ENCODE measurements at regions not wholly inside any gene's neighbourhood (a gene's known extent, or its start where the extent isn't known, plus 50 kb on each side); places are given as distances from the start of the nearest gene placed in this dataset.

- no peak overlapping the region for H3K4me3 ChIP-seq (ENCODE audit: low read depth, low read length)
- TF ChIP-seq, protein P1, sequence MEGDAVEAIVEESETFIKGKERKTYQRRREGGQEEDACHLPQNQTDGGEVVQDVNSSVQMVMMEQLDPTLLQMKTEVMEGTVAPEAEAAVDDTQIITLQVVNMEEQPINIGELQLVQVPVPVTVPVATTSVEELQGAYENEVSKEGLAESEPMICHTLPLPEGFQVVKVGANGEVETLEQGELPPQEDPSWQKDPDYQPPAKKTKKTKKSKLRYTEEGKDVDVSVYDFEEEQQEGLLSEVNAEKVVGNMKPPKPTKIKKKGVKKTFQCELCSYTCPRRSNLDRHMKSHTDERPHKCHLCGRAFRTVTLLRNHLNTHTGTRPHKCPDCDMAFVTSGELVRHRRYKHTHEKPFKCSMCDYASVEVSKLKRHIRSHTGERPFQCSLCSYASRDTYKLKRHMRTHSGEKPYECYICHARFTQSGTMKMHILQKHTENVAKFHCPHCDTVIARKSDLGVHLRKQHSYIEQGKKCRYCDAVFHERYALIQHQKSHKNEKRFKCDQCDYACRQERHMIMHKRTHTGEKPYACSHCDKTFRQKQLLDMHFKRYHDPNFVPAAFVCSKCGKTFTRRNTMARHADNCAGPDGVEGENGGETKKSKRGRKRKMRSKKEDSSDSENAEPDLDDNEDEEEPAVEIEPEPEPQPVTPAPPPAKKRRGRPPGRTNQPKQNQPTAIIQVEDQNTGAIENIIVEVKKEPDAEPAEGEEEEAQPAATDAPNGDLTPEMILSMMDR (IDR thresholded peaks at IDR 0.05; ENCODE audit: low read depth, low read length): no peak
Measured at GRCh38 chr17:73720187-73720834, 76.1 kb upstream of the SDK2 start.

- H3K4me3 ChIP-seq (ENCODE audit: low read depth, low read length): no peak overlapping the region
- TF ChIP-seq, protein P1 (IDR thresholded peaks at IDR 0.05; ENCODE audit: low read depth, low read length): no peak
Measured at GRCh38 chr17:73722165-73722564, 77.9 kb upstream of the SDK2 start.

DNA sequence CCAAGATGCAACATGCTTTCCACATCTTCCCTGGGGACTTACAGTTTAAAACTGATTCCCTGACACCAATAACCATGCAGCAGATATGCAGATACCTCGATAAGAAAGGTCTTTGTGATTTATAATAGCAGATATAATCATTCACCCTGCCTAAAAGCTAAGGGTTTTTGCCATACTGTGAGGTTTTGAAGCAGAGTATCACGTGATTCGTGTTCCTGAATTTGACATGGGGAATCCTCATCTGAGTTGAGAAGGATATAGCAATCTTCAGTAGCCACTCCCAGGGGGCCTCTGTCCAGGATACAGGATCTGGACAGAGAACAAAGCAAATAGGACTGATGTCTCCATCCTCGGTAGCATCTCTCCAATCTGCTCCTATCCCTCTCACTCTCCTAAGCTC lies 79.1 kb upstream of the SDK2 start:
- TF ChIP-seq, protein P1 (IDR thresholded peaks at IDR 0.05; ENCODE audit: low read depth, low read length): no peak
- H3K4me3 ChIP-seq (ENCODE audit: low read depth, low read length): no peak overlapping the region

- no peak overlapping the region for H3K4me3 ChIP-seq (ENCODE audit: low read depth, low read length)
- TF ChIP-seq, protein P1 (IDR thresholded peaks at IDR 0.05; ENCODE audit: low read depth, low read length): no peak
Measured at GRCh38 chr17:73724341-73724740, 80.1 kb upstream of the SDK2 start.

- TF ChIP-seq, protein P1 (IDR thresholded peaks at IDR 0.05; ENCODE audit: low read depth, low read length): no peak
- H3K4me3 ChIP-seq (ENCODE audit: low read depth, low read length): no peak overlapping the region
Measured at GRCh38 chr17:73724990-73725389, 80.7 kb upstream of the SDK2 start.

DNA sequence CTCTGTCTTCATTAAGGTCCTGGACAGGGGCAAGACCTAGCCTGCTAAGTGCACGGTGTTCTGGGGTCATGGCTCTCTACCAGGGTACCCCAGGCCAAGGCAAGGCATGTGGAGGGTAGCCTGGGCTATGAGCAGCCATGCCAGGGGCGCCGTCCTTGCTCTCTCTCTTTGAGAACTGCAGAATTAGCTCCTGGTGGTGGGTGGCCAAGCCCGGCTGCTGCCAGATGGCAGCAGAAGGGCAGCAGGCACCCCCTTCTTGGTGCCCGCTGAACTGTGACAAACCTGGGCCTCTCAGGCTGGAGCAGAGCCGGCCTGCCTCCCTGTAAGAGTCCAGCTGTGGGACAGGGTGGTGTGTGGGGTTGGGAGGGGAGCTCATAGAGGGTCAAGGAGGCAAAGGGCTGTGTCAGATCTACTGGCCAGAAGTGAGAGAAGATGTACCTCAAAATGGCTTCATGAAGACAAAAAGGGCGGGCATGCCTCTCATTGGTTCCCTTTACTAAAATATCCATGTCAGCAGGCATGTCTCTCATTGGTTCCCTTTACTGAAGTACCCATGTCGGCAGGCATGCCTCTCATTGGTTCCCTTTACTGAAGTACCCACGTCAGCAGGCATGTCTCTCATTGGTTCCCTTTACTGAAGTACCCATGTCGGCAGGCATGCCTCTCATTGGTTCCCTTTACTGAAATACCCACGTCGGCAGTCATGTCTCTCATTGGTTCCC lies 81.7 kb upstream of the SDK2 start:
- TF ChIP-seq, protein P1 (IDR thresholded peaks at IDR 0.05; ENCODE audit: low read depth, low read length): no peak

GRCh38 chr17:73727941-73728340 lies 83.7 kb upstream of the SDK2 start:
- TF ChIP-seq, protein P1 (IDR thresholded peaks at IDR 0.05; ENCODE audit: low read depth, low read length): no peak
- H3K4me3 ChIP-seq (ENCODE audit: low read depth, low read length): no peak overlapping the region

More for the DNA sequence above, 81.7 kb upstream of the SDK2 start:
- no peak overlapping the region for H3K4me3 ChIP-seq (ENCODE audit: low read depth, low read length)

Measured in WI38 (cell line).